ENCODE measurements at regions not wholly inside any gene's neighbourhood (a gene's known extent, or its start where the extent isn't known, plus 50 kb on each side); places are given as distances from the start of the nearest gene placed in this dataset.
"Not testable (repeated sequence)": the region's sequence is repeated elsewhere in the genome, so short reads cannot be mapped to it uniquely, and the experiment has no call there.

- no peak overlapping the region for H3K4me3 ChIP-seq (replicated peaks; ENCODE audit: low read depth, low read length)
- DNase-seq (ENCODE audit: extremely low read depth, low read depth): no peak
- TF ChIP-seq, protein P1, sequence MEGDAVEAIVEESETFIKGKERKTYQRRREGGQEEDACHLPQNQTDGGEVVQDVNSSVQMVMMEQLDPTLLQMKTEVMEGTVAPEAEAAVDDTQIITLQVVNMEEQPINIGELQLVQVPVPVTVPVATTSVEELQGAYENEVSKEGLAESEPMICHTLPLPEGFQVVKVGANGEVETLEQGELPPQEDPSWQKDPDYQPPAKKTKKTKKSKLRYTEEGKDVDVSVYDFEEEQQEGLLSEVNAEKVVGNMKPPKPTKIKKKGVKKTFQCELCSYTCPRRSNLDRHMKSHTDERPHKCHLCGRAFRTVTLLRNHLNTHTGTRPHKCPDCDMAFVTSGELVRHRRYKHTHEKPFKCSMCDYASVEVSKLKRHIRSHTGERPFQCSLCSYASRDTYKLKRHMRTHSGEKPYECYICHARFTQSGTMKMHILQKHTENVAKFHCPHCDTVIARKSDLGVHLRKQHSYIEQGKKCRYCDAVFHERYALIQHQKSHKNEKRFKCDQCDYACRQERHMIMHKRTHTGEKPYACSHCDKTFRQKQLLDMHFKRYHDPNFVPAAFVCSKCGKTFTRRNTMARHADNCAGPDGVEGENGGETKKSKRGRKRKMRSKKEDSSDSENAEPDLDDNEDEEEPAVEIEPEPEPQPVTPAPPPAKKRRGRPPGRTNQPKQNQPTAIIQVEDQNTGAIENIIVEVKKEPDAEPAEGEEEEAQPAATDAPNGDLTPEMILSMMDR (IDR thresholded peaks at IDR 0.05; ENCODE audit: low read depth, low read length, missing control alignments): no peak
Measured at GRCh38 chr1:213584272-213584671, 403.5 kb upstream of the PROX1 start.

DNA sequence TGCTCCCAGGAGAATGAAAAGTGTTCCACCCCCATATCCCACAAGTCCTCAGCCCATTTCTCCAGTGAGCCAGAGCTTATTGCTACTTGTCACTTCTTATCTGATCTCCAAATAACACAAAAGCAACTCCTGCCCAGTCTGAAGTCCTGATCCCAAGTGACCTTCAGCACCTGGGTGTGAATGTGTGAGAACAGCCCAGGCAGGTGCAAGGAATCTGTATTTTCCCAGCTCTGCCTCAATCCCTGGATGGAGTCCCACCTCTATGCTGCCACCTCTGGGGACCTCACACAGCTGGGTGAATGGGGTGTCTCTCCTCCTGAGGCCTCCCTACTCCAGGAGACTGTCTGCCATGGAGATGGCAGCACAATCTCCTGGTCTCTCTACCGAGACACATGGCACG lies 402.4 kb upstream of the PROX1 start:
- TF ChIP-seq, protein P1 (IDR thresholded peaks at IDR 0.05; ENCODE audit: low read depth, low read length, missing control alignments): no peak
- DNase-seq (ENCODE audit: extremely low read depth, low read depth): no peak
- no peak overlapping the region for H3K4me3 ChIP-seq (replicated peaks; ENCODE audit: low read depth, low read length)

DNA sequence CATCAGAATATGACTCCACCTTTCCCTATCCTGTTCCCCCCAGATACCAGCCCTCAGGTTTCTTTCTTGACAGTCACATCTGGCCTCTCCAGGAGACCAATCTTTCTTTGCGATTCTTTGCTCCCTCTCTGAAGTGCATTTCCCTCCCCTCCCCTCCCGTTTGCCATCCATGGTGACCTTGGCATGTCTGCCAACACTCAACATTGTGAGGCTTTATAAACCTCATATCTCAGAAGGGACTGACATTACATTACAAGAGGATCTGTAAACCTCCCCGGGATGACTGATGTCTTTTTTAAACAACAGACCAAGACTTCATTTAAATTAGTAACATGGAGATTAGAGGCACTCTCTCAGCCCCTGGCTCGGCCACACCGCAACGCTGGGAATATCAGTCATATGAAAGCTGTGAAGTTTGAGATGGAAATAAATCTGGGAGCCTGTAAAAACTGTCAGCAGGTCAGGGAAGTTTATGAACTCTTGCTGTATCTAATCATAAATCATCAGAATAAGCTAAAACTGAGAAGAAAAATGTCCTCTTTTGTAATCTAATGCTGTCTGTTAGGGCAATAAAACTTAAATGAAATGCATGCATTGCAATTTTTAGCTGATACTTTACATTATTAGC lies 401.7 kb upstream of the PROX1 start:
- TF ChIP-seq, protein P1 (IDR thresholded peaks at IDR 0.05; ENCODE audit: low read depth, low read length, missing control alignments): no peak
- DNase-seq (ENCODE audit: extremely low read depth, low read depth): no peak
- no peak overlapping the region for H3K4me3 ChIP-seq (replicated peaks; ENCODE audit: low read depth, low read length)

DNA sequence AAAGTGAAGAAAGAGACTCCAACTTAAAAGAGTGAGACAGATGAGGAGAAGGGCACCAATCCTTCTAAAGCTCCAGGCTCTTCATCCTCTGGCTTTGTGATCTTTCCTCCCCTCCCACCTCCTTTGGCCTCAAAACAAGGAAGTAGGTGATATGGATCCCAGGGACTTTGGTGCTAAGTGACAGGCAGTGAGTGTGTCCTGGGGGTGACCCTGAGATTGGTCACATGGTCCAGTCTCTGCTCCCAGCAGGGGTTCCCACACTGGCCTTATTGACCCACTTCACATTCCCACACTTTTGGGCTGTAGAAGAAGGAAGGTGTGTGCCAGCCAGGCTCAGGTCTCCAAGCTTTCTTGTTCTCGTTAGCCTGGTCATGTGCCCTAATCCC lies 401.2 kb upstream of the PROX1 start:
- TF ChIP-seq, protein P1 (IDR thresholded peaks at IDR 0.05; ENCODE audit: low read depth, low read length, missing control alignments): no peak
- no peak for DNase-seq (ENCODE audit: extremely low read depth, low read depth)
- no peak overlapping the region for H3K4me3 ChIP-seq (replicated peaks; ENCODE audit: low read depth, low read length)

- H3K4me3 ChIP-seq (replicated peaks; ENCODE audit: low read depth, low read length): no peak overlapping the region
- no peak for DNase-seq (ENCODE audit: extremely low read depth, low read depth)
- TF ChIP-seq, protein P1 (IDR thresholded peaks at IDR 0.05; ENCODE audit: low read depth, low read length, missing control alignments): no peak
Measured at GRCh38 chr1:213596729-213597128, 391.0 kb upstream of the PROX1 start.

DNA sequence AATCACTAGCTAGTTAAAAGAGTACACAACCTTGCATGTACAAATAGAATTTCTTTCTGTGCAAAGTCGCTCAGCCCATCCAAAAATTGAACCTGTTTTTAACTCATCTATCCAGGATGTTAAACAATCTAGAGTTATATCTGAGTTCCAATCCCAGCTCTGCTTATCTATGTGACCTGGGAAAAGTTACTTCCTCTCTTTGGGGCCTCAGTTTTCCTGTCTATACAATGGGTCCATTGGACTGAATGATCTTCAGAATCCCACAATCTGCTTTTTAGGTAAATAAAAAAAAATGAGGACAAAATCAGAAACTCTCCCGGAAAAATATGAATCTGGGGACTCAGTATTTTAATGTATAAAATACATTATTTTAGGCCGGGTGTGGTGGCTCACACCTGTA lies 389.5 kb upstream of the PROX1 start:
- no peak overlapping the region for H3K4me3 ChIP-seq (replicated peaks; ENCODE audit: low read depth, low read length)
- TF ChIP-seq, protein P1 (IDR thresholded peaks at IDR 0.05; ENCODE audit: low read depth, low read length, missing control alignments): no peak
- DNase-seq (ENCODE audit: extremely low read depth, low read depth): no peak

DNA sequence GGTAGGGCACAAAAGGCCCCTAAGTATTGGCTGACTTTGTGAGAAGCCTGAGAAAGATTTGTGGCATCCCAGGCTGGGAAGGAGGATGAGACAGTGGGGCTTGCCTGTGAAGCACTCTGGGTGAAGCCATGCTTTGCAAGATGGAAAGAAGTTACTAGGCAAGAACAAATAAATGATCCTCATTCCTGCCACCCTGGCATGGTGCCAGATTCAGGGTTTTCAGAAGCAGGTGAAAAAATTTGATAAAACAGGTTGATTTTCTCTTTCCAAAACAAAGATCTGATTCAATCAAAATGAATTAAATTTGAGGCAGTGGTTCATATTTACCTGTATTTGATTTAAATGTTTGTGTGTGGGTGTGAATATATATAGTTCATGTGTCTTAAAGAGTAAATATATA lies 386.9 kb upstream of the PROX1 start:
- TF ChIP-seq, protein P1 (IDR thresholded peaks at IDR 0.05; ENCODE audit: low read depth, low read length, missing control alignments): no peak
- no peak for DNase-seq (ENCODE audit: extremely low read depth, low read depth)
- H3K4me3 ChIP-seq (replicated peaks; ENCODE audit: low read depth, low read length): no peak overlapping the region

- H3K4me3 ChIP-seq (replicated peaks; ENCODE audit: low read depth, low read length); DNase-seq (ENCODE audit: extremely low read depth, low read depth): not testable (repeated sequence)
Measured at GRCh38 chr1:213601705-213602104, 386.1 kb upstream of the PROX1 start.
